Neuronal stem cell (in vitro differentiated cells): ENCODE measurements at regions not wholly inside any gene's neighbourhood (a gene's known extent, or its start where the extent isn't known, plus 50 kb on each side); places are given as distances from the start of the nearest gene placed in this dataset.

ENCODE experiments used
- DNase-seq: peaks from one replicate; pipeline ENCODE4 v3.0.0-alpha.2; 2013; ENCODE audit warnings: low spot score
- H2AFZ ChIP-seq: one replicate; pipeline ENCODE4 v1.6.1; 2013; ENCODE audit warnings: mild to moderate bottlenecking, low read length, inconsistent platforms
- H2AK5ac ChIP-seq: 2 replicates; pipeline ENCODE4 v1.6.1; 2013; ENCODE audit warnings: low read depth, mild to moderate bottlenecking, inconsistent platforms, low read length, moderate library complexity, mixed read lengths
- H2BK120ac ChIP-seq: 2 replicates; pipeline ENCODE4 v1.6.1; 2013; ENCODE audit warnings: low read depth, mild to moderate bottlenecking, inconsistent platforms, low read length, moderate library complexity, mixed read lengths
- H2BK12ac ChIP-seq: one replicate; pipeline ENCODE4 v1.6.1; 2013; ENCODE audit warnings: low read length, inconsistent platforms
- H2BK15ac ChIP-seq: 2 replicates; pipeline ENCODE4 v1.6.1; 2013; ENCODE audit warnings: mild to moderate bottlenecking, low read length, inconsistent platforms, mixed read lengths
- H2BK5ac ChIP-seq: one replicate; pipeline ENCODE4 v1.6.1; 2013; ENCODE audit warnings: inconsistent platforms, mild to moderate bottlenecking, low read length, moderate library complexity
- H3K14ac ChIP-seq: one replicate; pipeline ENCODE4 v1.6.1; 2013; ENCODE audit warnings: low read length, inconsistent platforms
- H3K18ac ChIP-seq: 2 replicates; pipeline ENCODE4 v1.6.1; 2013; ENCODE audit warnings: low read length, inconsistent platforms
- H3K23ac ChIP-seq: 2 replicates; pipeline ENCODE4 v1.6.1; 2013; ENCODE audit warnings: low read depth, mild to moderate bottlenecking, mixed read lengths, low read length, inconsistent platforms; ENCODE audit not compliant: poor library complexity
- H3K27ac ChIP-seq: replicated peaks from 3 replicates; pipeline ENCODE4 v1.5.1; 2013; ENCODE audit warnings: low read length, inconsistent platforms
- H3K27me3 ChIP-seq, 3 experiments: 2 replicates each; pipeline ENCODE4 v1.6.1; 2013; ENCODE audit warnings: low read length in 3 of 3, mild to moderate bottlenecking in 2 of 3, inconsistent platforms in 1 of 3, low read depth in 1 of 3, mixed read lengths in 1 of 3, moderate library complexity in 1 of 3; ENCODE audit not compliant: control insufficient read depth in 3 of 3, insufficient read depth in 3 of 3
- H3K36me3 ChIP-seq, 2 donors: replicated peaks in 1 of 2; 2 replicates each; pipeline ENCODE4 v1.6.1; 2013; ENCODE audit warnings: low read length in 2 of 2; ENCODE audit not compliant: control insufficient read depth in 2 of 2, insufficient read depth in 2 of 2
- H3K4ac ChIP-seq: 2 replicates; pipeline ENCODE4 v1.6.1; 2013; ENCODE audit warnings: inconsistent platforms, mild to moderate bottlenecking, low read length, moderate library complexity
- H3K4me1 ChIP-seq, 2 donors: 1 replicate in 1 of 2; 2 replicates in 1 of 2; pipeline ENCODE4 v1.6.1; 2013; ENCODE audit warnings: low read length in 2 of 2, low read depth in 1 of 2; ENCODE audit not compliant: control insufficient read depth in 2 of 2, insufficient read depth in 1 of 2
- H3K4me2 ChIP-seq: one replicate; pipeline ENCODE4 v1.6.1; 2013; ENCODE audit warnings: mild to moderate bottlenecking, low read length, inconsistent platforms; ENCODE audit not compliant: insufficient read depth, poor library complexity, severe bottlenecking
- H3K4me3 ChIP-seq, 2 donors: 2 replicates each; pipeline ENCODE4 v1.5.1; 2013; ENCODE audit warnings: low read length in 2 of 2, mild to moderate bottlenecking in 2 of 2, inconsistent platforms in 1 of 2, moderate library complexity in 1 of 2
- H3K79me1 ChIP-seq: one replicate; pipeline ENCODE4 v1.6.1; 2013; ENCODE audit warnings: low read depth, mild to moderate bottlenecking, inconsistent platforms, low read length, moderate library complexity
- H3K9ac ChIP-seq: one replicate; pipeline ENCODE4 v1.6.1; 2013; ENCODE audit warnings: mild to moderate bottlenecking, low read depth, low read length, inconsistent platforms; ENCODE audit not compliant: poor library complexity
- H3K9me3 ChIP-seq, 2 donors: replicated peaks in 1 of 2; 2 replicates each; pipeline versions ENCODE3 to v1.6.1; 2013; ENCODE audit warnings: low read length in 2 of 2, mild to moderate bottlenecking in 2 of 2, inconsistent platforms in 1 of 2, low read depth in 1 of 2, mixed read lengths in 1 of 2, moderate library complexity in 1 of 2; ENCODE audit not compliant: control insufficient read depth in 2 of 2, insufficient read depth in 1 of 2
- H4K8ac ChIP-seq: one replicate; pipeline ENCODE4 v1.6.1; 2013; ENCODE audit warnings: low read depth, mild to moderate bottlenecking, inconsistent platforms, low read length, moderate library complexity
- H4K91ac ChIP-seq: one replicate; pipeline ENCODE4 v1.6.1; 2013; ENCODE audit warnings: low read length, low read depth, mild to moderate bottlenecking, inconsistent platforms; ENCODE audit not compliant: poor library complexity
- WGBS, 2 donors: extraction: QIAGEN DNeasy Blood & Tissue Kit; methylation state at CpG; one replicate each; pipeline ENCODE4 v1.1.7; 2013; ENCODE audit warnings: missing lambda C conversion rate in 2 of 2, mixed read lengths in 1 of 2; ENCODE audit not compliant: insufficient read length in 2 of 2, insufficient replicate concordance in 1 of 2; ENCODE audit errors: extremely low coverage in 2 of 2; 5-methylcytosine and 5-hydroxymethylcytosine counted together

DNA sequence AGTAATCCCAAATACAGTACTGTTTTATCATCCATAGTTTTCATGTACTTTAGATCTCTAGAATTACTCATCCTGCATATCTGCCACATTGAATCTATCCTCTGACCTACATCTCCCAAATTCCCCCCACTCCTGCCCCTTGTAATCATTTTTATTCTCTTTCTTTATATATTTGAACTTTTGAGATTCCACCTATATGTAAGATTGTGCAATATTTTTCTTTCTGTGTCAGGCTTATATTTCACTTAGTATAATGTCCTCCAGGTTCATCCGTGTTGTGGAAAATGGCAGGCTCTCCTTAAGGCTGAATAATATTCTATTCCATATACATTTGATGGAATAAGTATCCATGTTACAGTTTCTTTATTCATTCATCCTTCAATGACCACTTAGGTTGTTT, 640.4 kb downstream of the POM121L12 start:
- Histone ChIP-seq H4K91ac (no peak overlapping the region), H2BK12ac (no peak overlapping the region), H3K4me2 (no peak overlapping the region), H3K27me3 (no peaks in the 10 kb centered on the region), H3K4me1 (no peaks in the 10 kb centered on the region), H3K23ac (no peak overlapping the region), H3K79me1 (no peaks in the 10 kb centered on the region), H4K8ac (no peak overlapping the region), H3K14ac (no peak overlapping the region), H2BK120ac (no peak overlapping the region), H2BK5ac (no peak overlapping the region), H3K4me3 (no peak overlapping the region), H3K27ac (no peak overlapping the region), H3K9me3 (no peaks in the 10 kb centered on the region), H3K18ac (no peak overlapping the region), H3K36me3 (no peaks in the 10 kb centered on the region), H2AFZ (no peak overlapping the region), H3K9ac (no peak overlapping the region), H3K4ac (no peak overlapping the region), H2BK15ac (no peak overlapping the region), H2AK5ac (no peak overlapping the region)
- no peak for DNase-seq
- WGBS, 2 donors: no CpG with 5 or more reads among the region's 1 CpG

DNA sequence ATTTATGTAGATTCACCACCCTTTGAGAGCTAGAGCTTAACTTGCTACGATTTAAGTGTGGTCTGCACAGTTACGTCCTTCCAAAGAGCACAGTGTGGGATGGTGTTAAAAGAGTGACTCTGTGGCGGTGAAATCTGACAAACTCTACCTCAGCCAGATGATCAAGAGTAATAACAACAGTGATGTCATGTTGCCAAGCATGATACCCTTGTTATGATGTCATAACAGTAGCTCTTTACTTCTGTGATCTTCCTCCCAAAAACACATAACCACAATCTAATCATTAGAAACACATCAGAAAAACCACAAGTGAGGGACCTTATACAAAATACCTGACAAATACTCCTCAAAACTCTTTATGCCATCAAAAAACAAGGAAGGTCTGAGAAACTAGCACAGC, 649.3 kb downstream of the POM121L12 start:
- Histone ChIP-seq H3K36me3 (no peaks in the 10 kb centered on the region), H4K91ac (no peak overlapping the region), H3K14ac (no peak overlapping the region), H2AFZ (no peak overlapping the region), H3K79me1 (no peaks in the 10 kb centered on the region), H3K9me3 (no peaks in the 10 kb centered on the region), H3K27ac (no peak overlapping the region), H2BK120ac (no peak overlapping the region), H3K4me3 (no peak overlapping the region), H3K4me1 (no peaks in the 10 kb centered on the region), H4K8ac (no peak overlapping the region), H2BK15ac (no peak overlapping the region), H3K18ac (no peak overlapping the region), H3K23ac (no peak overlapping the region), H3K4ac (no peak overlapping the region), H2BK5ac (no peak overlapping the region), H2BK12ac (no peak overlapping the region), H3K27me3 (no peaks in the 10 kb centered on the region), H2AK5ac (no peak overlapping the region), H3K9ac (no peak overlapping the region), H3K4me2 (no peak overlapping the region)
- WGBS, 2 donors: no CpG with 5 or more reads among the region's 3 CpGs
- no peak for DNase-seq

DNA sequence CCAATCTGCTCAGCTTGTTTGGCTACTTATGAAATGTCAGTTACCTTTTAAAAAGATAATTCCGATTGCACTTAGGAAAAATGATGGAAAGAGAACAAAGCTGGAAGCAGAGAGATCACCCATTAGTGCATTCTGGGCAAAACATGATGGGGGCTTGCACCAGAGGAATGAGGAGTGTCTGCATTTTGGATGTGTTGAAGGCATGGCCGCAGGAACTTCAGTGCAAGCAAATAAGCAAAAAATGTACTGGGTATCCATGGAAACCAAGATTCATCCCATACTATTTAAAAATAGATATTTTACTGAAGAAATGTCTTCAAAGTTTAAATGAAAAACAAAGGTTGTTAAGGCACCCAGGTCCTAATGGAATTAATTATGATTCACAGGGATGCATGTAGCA, 655.0 kb downstream of the POM121L12 start:
- Histone ChIP-seq H3K18ac (no peak overlapping the region), H3K36me3 (no peaks in the 10 kb centered on the region), H3K9me3 (no peaks in the 10 kb centered on the region), H2BK12ac (no peak overlapping the region), H4K91ac (no peak overlapping the region), H3K4me2 (no peak overlapping the region), H3K27ac (no peak overlapping the region), H3K4me1 (no peaks in the 10 kb centered on the region), H2BK5ac (no peak overlapping the region), H3K27me3 (no peaks in the 10 kb centered on the region), H3K14ac (no peak overlapping the region), H2BK15ac (no peak overlapping the region), H3K4me3 (no peak overlapping the region), H3K4ac (no peak overlapping the region), H4K8ac (no peak overlapping the region), H3K9ac (no peak overlapping the region), H2AFZ (no peak overlapping the region), H3K79me1 (no peaks in the 10 kb centered on the region), H2BK120ac (no peak overlapping the region), H2AK5ac (no peak overlapping the region), H3K23ac (no peak overlapping the region)
- no CpG with 5 or more reads among the region's 2 CpGs for WGBS, 2 donors
- no peak for DNase-seq

DNA sequence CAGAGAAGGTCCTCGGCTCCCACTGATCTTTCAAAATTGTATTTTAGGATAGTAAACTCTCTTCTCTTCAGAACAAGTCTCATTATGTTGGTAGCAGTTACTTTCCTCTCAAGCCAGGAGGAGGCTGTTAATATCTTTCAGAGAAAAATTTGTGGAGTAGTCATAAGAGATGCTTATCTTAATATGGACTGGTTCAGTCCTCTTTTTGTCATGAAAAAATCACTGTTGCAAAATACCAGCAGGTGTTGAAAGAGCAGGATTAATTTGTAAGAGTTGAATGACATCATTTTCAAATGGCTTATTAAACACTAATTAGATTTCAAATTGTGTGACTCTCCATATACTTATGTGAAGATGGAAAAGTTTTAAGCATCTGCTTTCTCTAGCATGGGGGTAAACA, 662.5 kb downstream of the POM121L12 start:
- no peak overlapping the region for H3K23ac ChIP-seq
- H2AFZ ChIP-seq: no peak overlapping the region
- no peak overlapping the region for H3K4ac ChIP-seq
- H3K4me3 ChIP-seq: no peak overlapping the region
- H4K8ac ChIP-seq: no peak overlapping the region
- WGBS, 2 donors: no CpG with 5 or more reads among the region's 1 CpG
- no peak overlapping the region for H3K18ac ChIP-seq
- H3K9ac ChIP-seq: no peak overlapping the region
- no peaks in the 10 kb centered on the region for H3K27me3 ChIP-seq
- no peak for DNase-seq
- H3K9me3 ChIP-seq: no peaks in the 10 kb centered on the region
- no peak overlapping the region for H3K14ac ChIP-seq
- H2BK120ac ChIP-seq: no peak overlapping the region
- no peak overlapping the region for H4K91ac ChIP-seq
- H2AK5ac ChIP-seq: no peak overlapping the region
- H3K4me1 ChIP-seq: no peaks in the 10 kb centered on the region
- H3K4me2 ChIP-seq: no peak overlapping the region
- H2BK5ac ChIP-seq: no peak overlapping the region
- no peaks in the 10 kb centered on the region for H3K79me1 ChIP-seq
- no peak overlapping the region for H2BK12ac ChIP-seq
- no peak overlapping the region for H2BK15ac ChIP-seq
- no peaks in the 10 kb centered on the region for H3K36me3 ChIP-seq
- no peak overlapping the region for H3K27ac ChIP-seq
